ENCODE measurements at regions not wholly inside any gene's neighbourhood (a gene's known extent, or its start where the extent isn't known, plus 50 kb on each side); places are given as distances from the start of the nearest gene placed in this dataset.

- H3K4me3 Mint-ChIP-seq = no peak overlapping the region
- peaks cover 4% of the 10 kb centered on the region for H3K9me3 Mint-ChIP-seq
- Histone ChIP-seq H3K9ac (ENCODE audit: extremely low read depth, low read length, poor library complexity, severe bottlenecking) (no peak overlapping the region), H3K9me3 (ENCODE audit: control insufficient read depth, low read length) (peaks cover 3% of the 10 kb centered on the region), H3K36me3 (ENCODE audit: control insufficient read depth, insufficient read depth, low read length) (no peaks in the 10 kb centered on the region), H3K4me3 (ENCODE audit: low read length) (no peak overlapping the region), H3K27me3 (ENCODE audit: control insufficient read depth, insufficient read depth, low read length, poor library complexity, severe bottlenecking) (no peaks in the 10 kb centered on the region), H3K27ac (ENCODE audit: low read depth, low read length) (no peak overlapping the region), H3K4me1 (ENCODE audit: control insufficient read depth, insufficient read depth, low read length) (no peaks in the 10 kb centered on the region)
- no peaks in the 10 kb centered on the region for H3K36me3 Mint-ChIP-seq (ENCODE audit: low read depth)
- H3K27ac Mint-ChIP-seq = no peak overlapping the region
- H3K4me1 Mint-ChIP-seq = no peaks in the 10 kb centered on the region
- no peaks in the 10 kb centered on the region for H3K27me3 Mint-ChIP-seq (ENCODE audit: insufficient read depth)
- no peak for DNase-seq
- WGBS, 2 experiments (ENCODE audit: insufficient coverage in 1 of 2, insufficient read length in 1 of 2) = 91 to 100% methylated on average over 2 to 3 of the region's 3 CpGs
- TF ChIP-seq CTCF (conservative IDR thresholded peaks at IDR 0.05) = no peak
Measured at GRCh38 chr15:46146002-46146401, 511.2 kb downstream of the SQOR start.

GRCh38 chr15:46146915-46147314 is 512.1 kb downstream of the SQOR start:
- no peak overlapping the region for H3K4me3 ChIP-seq (ENCODE audit: low read length)
- Mint-ChIP-seq H3K4me3 (no peak overlapping the region), H3K27ac (no peak overlapping the region), H3K36me3 (ENCODE audit: low read depth) (no peaks in the 10 kb centered on the region), H3K27me3 (ENCODE audit: insufficient read depth) (no peaks in the 10 kb centered on the region), H3K9me3 (peaks cover 4% of the 10 kb centered on the region), H3K4me1 (peaks cover 1% of the 10 kb centered on the region)
- DNase-seq = no peak
- no peaks in the 10 kb centered on the region for H3K36me3 ChIP-seq (ENCODE audit: control insufficient read depth, insufficient read depth, low read length)
- peaks cover 3% of the 10 kb centered on the region for H3K9me3 ChIP-seq (ENCODE audit: control insufficient read depth, low read length)
- H3K27ac ChIP-seq (ENCODE audit: low read depth, low read length) = no peak overlapping the region
- H3K9ac ChIP-seq (ENCODE audit: extremely low read depth, low read length, poor library complexity, severe bottlenecking) = no peak overlapping the region
- no peaks in the 10 kb centered on the region for H3K4me1 ChIP-seq (ENCODE audit: control insufficient read depth, insufficient read depth, low read length)
- no peak for TF ChIP-seq CTCF (conservative IDR thresholded peaks at IDR 0.05)
- WGBS, 2 experiments (ENCODE audit: insufficient coverage in 1 of 2, insufficient read length in 1 of 2) = 97 to 100% methylated on average over 1 to 2 of the region's 2 CpGs
- no peaks in the 10 kb centered on the region for H3K27me3 ChIP-seq (ENCODE audit: control insufficient read depth, insufficient read depth, low read length, poor library complexity, severe bottlenecking)

- DNase-seq = no peak
- no peak for TF ChIP-seq CTCF (conservative IDR thresholded peaks at IDR 0.05)
- H3K36me3 Mint-ChIP-seq (ENCODE audit: low read depth) = no peaks in the 10 kb centered on the region
- Histone ChIP-seq H3K4me1 (ENCODE audit: control insufficient read depth, insufficient read depth, low read length) (no peaks in the 10 kb centered on the region), H3K4me3 (ENCODE audit: low read length) (no peak overlapping the region), H3K9me3 (ENCODE audit: control insufficient read depth, low read length) (no peaks in the 10 kb centered on the region), H3K27ac (ENCODE audit: low read depth, low read length) (no peak overlapping the region), H3K36me3 (ENCODE audit: control insufficient read depth, insufficient read depth, low read length) (no peaks in the 10 kb centered on the region), H3K9ac (ENCODE audit: extremely low read depth, low read length, poor library complexity, severe bottlenecking) (no peak overlapping the region), H3K27me3 (ENCODE audit: control insufficient read depth, insufficient read depth, low read length, poor library complexity, severe bottlenecking) (no peaks in the 10 kb centered on the region)
- 72 to 83% methylated on average over 1 of the region's 1 CpG for WGBS, 2 experiments (ENCODE audit: insufficient coverage in 1 of 2, insufficient read length in 1 of 2)
- peaks cover 6% of the 10 kb centered on the region for H3K4me1 Mint-ChIP-seq
- H3K27ac Mint-ChIP-seq = no peak overlapping the region
- no peaks in the 10 kb centered on the region for H3K27me3 Mint-ChIP-seq (ENCODE audit: insufficient read depth)
- no peak overlapping the region for H3K4me3 Mint-ChIP-seq
- no peaks in the 10 kb centered on the region for H3K9me3 Mint-ChIP-seq
Measured at GRCh38 chr15:46151786-46152185, 517.0 kb downstream of the SQOR start.
